ENCODE measurements at regions not wholly inside any gene's neighbourhood (a gene's known extent, or its start where the extent isn't known, plus 50 kb on each side); places are given as distances from the start of the nearest gene placed in this dataset.

GRCh38 chr2:10981451-10981850 is 69.7 kb downstream of the KCNF1 start:
- DNase-seq (ENCODE audit: extremely low read depth, insufficient read length), result no peak
- no peaks in the 10 kb centered on the region for H3K36me3 ChIP-seq (ENCODE audit: control insufficient read depth, insufficient read depth, low read length)
- TF ChIP-seq CTCF (IDR thresholded peaks at IDR 0.05; ENCODE audit: insufficient read depth, low read length, poor library complexity, severe bottlenecking), result no peak
- H3K4me3 ChIP-seq (replicated peaks; ENCODE audit: low read depth, low read length), result no peak overlapping the region
- H3K27me3 ChIP-seq (replicated peaks; ENCODE audit: control insufficient read depth, insufficient read depth, low read length), result no peaks in the 10 kb centered on the region; the same call in 1 of the 2 replicates

GRCh38 chr2:10981941-10982431 is 70.3 kb downstream of the KCNF1 start:
- H3K4me3 ChIP-seq (replicated peaks; ENCODE audit: low read depth, low read length), result no peak overlapping the region
- DNase-seq (ENCODE audit: extremely low read depth, insufficient read length), result no peak
- no peaks in the 10 kb centered on the region for H3K36me3 ChIP-seq (ENCODE audit: control insufficient read depth, insufficient read depth, low read length)
- no peak for TF ChIP-seq CTCF (IDR thresholded peaks at IDR 0.05; ENCODE audit: insufficient read depth, low read length, poor library complexity, severe bottlenecking)
- no peaks in the 10 kb centered on the region; the same call in 1 of the 2 replicates for H3K27me3 ChIP-seq (replicated peaks; ENCODE audit: control insufficient read depth, insufficient read depth, low read length)

- Histone ChIP-seq H3K27me3 (replicated peaks; ENCODE audit: control insufficient read depth, insufficient read depth, low read length) (no peaks in the 10 kb centered on the region; the same call in 1 of the 2 replicates), H3K4me3 (replicated peaks; ENCODE audit: low read depth, low read length) (no peak overlapping the region), H3K36me3 (ENCODE audit: control insufficient read depth, insufficient read depth, low read length) (no peaks in the 10 kb centered on the region)
These were observed 71.4 kb downstream of the KCNF1 start for GRCh38 chr2:10982931-10983701.

GRCh38 chr2:10983711-10984110 is 72.0 kb downstream of the KCNF1 start:
- no peaks in the 10 kb centered on the region; the same call in 1 of the 2 replicates for H3K27me3 ChIP-seq (replicated peaks; ENCODE audit: control insufficient read depth, insufficient read depth, low read length)
- no peak for TF ChIP-seq CTCF (IDR thresholded peaks at IDR 0.05; ENCODE audit: insufficient read depth, low read length, poor library complexity, severe bottlenecking)

More at GRCh38 chr2:10982931-10983701, 71.4 kb downstream of the KCNF1 start:
- no peak for DNase-seq (ENCODE audit: extremely low read depth, insufficient read length)
- TF ChIP-seq CTCF (IDR thresholded peaks at IDR 0.05; ENCODE audit: insufficient read depth, low read length, poor library complexity, severe bottlenecking), result no peak

GRCh38 chr2:10984418-10985135 is 72.8 kb downstream of the KCNF1 start:
- no peak overlapping the region for H3K4me3 ChIP-seq (replicated peaks; ENCODE audit: low read depth, low read length)
- H3K36me3 ChIP-seq (ENCODE audit: control insufficient read depth, insufficient read depth, low read length), result no peaks in the 10 kb centered on the region
- TF ChIP-seq CTCF (IDR thresholded peaks at IDR 0.05; ENCODE audit: insufficient read depth, low read length, poor library complexity, severe bottlenecking), result no peak
- no peaks in the 10 kb centered on the region; the same call in 1 of the 2 replicates for H3K27me3 ChIP-seq (replicated peaks; ENCODE audit: control insufficient read depth, insufficient read depth, low read length)
- DNase-seq (ENCODE audit: extremely low read depth, insufficient read length), result no peak

More at GRCh38 chr2:10983711-10984110, 72.0 kb downstream of the KCNF1 start:
- no peaks in the 10 kb centered on the region for H3K36me3 ChIP-seq (ENCODE audit: control insufficient read depth, insufficient read depth, low read length)
- H3K4me3 ChIP-seq (replicated peaks; ENCODE audit: low read depth, low read length), result no peak overlapping the region
- no peak for DNase-seq (ENCODE audit: extremely low read depth, insufficient read length)
